DMS153 treated with DMSO at 0.1 percent for 48 hours (cell line): ENCODE measurements at regions not wholly inside any gene's neighbourhood (a gene's known extent, or its start where the extent isn't known, plus 50 kb on each side); places are given as distances from the start of the nearest gene placed in this dataset.
"Not testable (repeated sequence)": the region's sequence is repeated elsewhere in the genome, so short reads cannot be mapped to it uniquely, and the experiment has no call there.

ENCODE experiments used
- DNase-seq: peaks from one replicate; lab custom pipeline; 2025; ENCODE audit not compliant: unreplicated experiment; lab: John Stamatoyannopoulos, UW

GRCh38 chr20:19024296-19025035 lies 188.0 kb upstream of the SLC24A3 start:
- no peak for DNase-seq

DNA sequence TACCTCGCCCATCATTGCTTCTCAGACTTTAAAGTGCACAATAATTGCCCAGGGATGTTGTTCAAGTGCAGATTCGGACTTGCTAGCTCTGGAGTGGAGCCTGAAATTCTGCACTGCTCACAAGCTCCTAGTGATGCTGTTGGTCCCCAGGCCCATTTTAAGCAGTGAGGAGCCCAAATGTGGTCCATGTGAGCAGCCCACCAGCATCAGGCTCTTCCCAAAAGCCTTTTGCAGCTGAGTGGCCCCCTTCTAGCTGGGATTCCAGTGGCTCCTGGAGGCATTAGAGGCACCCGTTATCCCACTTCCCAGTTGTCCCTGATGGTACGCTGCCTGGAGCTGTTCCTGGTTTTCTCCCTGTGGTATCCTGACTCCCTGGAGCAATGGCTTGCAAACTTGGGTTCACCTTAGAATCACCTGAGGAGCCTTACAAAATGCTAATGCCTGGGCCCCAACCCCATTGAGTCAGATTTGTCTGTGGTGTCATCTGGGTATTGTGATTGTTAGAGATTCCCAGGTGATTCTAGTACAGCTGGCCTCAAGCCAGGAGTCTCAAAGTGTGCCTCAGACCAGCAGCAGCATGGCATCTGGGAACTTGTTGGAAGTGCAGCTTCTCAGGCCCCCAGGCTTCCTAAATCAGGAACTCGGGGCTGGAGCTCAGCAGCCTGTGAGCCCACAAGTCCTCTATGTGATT lies 186.9 kb upstream of the SLC24A3 start:
- no peak for DNase-seq

GRCh38 chr20:19026121-19026878 lies 186.1 kb upstream of the SLC24A3 start:
- no peak for DNase-seq

DNA sequence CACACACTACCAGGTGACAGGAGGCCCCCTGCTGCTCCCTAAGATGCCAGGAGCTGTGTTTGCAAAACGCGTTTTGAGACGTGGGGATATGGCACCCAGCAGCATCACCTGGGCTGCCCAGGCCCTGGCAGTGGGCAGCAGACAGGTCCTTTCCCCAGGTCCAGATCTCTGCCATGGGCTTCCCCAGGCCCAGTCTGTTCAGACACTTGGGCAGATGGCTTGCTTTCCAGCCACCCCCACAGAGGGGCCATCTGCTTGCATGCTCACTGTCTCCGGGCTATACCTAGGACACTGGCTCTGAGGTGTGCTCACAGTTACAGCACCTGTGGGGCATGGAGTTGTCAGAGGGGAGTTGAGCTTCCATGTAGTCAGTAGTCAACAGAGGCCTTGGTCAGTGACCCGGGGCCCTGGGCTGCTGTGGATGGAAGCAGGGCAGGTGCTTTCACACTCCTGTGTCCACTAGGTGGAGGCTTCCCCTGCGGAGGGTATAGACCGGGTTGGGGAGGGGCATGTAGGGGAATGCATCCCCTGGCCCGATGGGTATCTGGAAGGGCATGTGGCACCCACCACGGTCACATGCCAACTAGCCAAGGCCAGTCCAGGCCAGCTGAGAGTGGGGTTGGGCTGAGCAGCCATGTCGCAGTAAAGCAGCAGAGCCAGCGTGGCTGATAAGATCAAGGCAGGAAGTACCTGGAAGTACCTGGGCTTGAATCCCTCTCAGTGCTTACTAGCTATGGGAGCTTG lies 185.4 kb upstream of the SLC24A3 start:
- no peak for DNase-seq

DNA sequence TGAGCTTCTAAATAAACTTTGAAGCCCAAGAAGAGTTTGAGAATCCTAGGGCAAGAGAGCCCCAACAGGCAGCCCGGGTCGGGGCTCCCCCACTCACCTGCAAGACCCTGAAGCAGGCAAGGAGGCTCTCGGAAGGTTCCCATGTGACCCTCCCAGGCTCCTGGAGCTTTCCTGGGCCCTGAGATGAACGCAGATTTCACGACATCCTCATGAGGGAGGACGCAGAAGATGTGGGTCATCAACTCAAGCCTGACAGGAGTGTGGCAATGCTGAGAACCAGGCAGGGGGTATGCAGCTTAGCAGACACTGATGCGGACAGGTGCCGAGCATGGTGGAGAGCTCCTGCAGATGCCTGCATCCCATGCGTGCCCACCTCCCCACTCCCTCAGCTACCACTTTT lies 184.5 kb upstream of the SLC24A3 start:
- no peak for DNase-seq

- no peak for DNase-seq
Observed at GRCh38 chr20:19041787-19042186, 170.7 kb upstream of the SLC24A3 start.

DNA sequence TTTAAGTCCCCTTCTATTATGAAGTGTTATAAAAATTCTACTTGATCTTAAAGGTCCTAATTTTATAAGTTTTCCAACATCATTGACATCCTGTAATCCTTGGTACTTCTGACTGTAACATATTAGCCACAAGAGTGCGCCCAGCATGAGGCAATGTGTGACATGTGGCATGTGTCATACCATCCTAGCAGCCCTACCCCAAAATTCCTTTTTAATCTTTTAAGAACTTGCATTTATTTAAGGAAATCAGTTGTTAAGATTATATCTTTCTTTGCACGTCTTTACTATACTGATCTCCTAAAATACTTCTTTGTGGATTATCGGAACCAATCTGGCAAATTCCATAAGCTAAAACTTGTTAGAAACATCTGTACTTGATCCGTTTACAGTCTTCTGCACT lies 167.1 kb upstream of the SLC24A3 start:
- no peak for DNase-seq

GRCh38 chr20:19047040-19047950 lies 165.1 kb upstream of the SLC24A3 start:
- no peak for DNase-seq

- DNase-seq: no peak
Observed at GRCh38 chr20:19047951-19048296, 164.5 kb upstream of the SLC24A3 start.

GRCh38 chr20:19048995-19049501 lies 163.4 kb upstream of the SLC24A3 start:
- DNase-seq: no peak

- no peak for DNase-seq
Observed at GRCh38 chr20:19049514-19049913, 162.9 kb upstream of the SLC24A3 start.

GRCh38 chr20:19056909-19057308 lies 155.5 kb upstream of the SLC24A3 start:
- DNase-seq: no peak

DNA sequence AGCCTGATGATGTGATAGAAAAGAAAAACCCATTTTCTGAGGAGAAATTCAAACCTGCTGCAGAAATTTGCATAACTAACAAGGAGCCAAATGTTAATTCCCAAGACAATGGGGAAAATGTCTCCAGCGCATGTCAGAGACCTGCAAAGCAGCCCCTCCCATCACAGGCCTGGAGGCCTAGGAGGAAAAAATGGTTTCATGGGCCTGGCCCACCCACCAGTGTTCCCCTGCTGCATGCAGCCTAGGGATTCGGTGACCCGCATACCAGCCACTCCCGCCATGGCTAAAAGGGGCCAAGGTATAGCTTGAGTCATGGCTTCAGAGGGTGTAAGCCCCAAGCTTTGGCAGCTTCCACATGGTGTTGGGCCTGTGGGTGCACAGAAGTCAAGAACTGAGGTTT lies 147.7 kb upstream of the SLC24A3 start:
- not testable (repeated sequence) for DNase-seq

- DNase-seq: no peak
Observed at GRCh38 chr20:19067986-19068385, 144.5 kb upstream of the SLC24A3 start.

DNA sequence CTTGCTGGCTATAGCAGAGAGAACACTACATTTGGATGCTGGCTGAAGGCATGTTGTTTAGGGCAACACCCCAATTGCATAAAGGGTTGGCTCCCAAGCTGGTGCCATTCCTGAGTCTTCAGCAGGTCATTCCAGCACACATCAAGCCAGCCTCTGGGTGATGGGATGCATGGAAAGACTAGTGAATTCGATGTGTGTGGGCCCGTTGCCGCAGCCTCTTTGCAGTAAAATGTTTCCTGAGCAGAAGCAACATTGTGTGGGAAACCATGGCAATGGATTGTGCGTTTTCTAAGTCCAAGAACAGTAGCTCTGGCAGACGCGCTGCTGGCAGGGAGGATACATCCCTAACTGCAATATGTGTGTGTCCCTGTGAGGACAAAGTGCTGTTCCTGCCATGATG lies 142.4 kb upstream of the SLC24A3 start:
- no peak for DNase-seq

DNA sequence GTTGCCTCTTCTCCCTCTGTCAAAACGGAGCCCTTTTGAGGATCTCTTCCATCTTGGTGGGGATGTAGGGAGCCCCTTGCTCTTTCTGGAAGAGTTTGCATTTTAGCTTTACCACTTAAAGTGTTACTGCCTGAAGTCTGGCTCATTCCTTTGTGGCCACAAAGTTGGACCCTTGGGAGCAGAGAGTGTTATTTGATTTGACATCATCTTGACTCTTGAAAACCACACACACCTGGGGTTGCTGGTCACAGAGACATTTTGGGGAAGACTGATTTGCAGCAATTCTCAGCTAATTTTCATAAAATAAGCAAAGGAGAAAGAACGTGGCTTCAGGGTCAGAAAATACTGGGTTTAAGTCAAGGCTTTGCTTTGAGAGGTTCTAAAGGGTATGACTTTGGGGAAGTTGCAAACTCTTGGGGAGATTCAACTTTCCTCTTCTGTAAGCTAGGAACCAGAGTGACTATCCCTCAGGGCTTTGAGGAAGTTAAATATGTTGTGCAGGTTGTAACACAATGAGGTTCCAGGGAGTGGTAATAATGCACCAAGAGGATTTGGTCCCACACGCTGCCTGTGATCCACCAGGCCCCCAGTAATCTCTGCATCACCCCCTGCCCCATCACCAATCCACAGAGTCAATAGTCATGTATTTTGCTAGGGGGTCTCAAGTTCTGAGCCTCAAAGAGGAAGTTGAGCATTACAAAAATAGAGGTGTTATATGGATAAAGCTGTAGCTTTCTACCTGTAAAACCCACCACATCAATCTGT lies 141.6 kb upstream of the SLC24A3 start:
- no peak for DNase-seq

DNA sequence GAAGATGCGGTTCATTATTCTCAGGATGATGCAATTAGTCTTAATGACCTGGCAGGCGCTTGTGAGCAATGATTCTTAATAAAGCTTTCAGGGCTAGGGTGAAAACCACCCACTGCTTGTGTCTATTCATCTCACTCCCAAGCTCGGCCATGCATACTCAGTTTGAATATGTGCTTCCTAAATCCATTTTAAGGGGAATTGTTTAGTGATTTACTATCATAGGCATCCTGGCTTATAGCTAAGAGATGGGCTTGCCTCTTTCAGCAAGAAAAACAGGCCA lies 141.1 kb upstream of the SLC24A3 start:
- DNase-seq: no peak

DNA sequence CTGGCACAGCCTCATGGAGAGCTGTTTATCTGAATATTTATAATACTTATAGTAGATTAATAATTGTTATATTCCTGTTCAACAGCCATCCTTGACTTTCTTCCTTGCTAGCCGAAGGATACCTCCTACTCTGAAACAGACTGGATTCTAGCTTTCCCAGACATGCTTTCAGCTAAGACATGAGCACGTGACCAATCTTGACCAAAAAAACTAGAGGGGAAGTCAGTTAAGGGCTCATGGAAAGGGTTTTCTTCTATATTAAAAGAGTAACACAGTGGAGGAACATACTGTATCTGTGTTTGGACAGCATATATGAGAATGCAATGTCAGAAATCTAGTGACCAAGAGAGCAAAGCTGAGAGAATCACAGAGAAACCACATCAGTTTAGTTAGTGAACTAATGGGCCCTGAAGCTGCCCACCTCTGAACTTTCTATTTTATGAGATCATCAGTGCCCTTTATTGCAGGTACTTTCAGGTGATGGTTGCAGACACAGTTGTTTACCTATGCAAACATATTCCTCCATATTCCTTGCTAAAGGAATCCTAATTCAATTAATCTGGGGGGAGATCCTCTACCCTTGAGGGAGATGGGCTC lies 140.4 kb upstream of the SLC24A3 start:
- no peak for DNase-seq

DNA sequence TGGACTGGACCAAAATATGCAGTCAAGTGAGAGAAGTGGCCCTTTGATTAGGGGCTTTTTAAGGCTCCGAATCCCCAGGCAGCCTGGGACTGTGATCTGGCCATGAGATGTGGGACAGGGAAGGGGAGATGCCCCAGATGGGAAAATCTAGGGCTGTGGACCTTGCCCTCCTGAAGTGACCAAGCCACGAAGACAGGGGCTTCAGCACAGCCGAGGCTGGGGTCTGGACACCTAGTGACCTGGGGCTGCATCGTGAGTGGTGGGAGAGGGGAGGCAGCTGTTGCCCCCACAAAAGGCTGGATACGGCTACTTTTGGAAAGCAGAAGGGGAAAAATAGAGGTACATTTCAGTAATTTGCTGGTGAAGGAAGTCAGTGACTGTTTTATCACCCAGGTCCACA lies 139.5 kb upstream of the SLC24A3 start:
- no peak for DNase-seq
